Liver (tissue), 6 donors: ENCODE measurements at regions not wholly inside any gene's neighbourhood (a gene's known extent, or its start where the extent isn't known, plus 50 kb on each side); places are given as distances from the start of the nearest gene placed in this dataset.
"Not testable (repeated sequence)": the region's sequence is repeated elsewhere in the genome, so short reads cannot be mapped to it uniquely, and the experiment has no call there.

ENCODE experiments used
- DNase-seq: peaks from one replicate; pipeline ENCODE4 v3.0.0-alpha.2; 2017; ENCODE audit warnings: low spot score
- H3K27ac ChIP-seq, 2 donors: one replicate each; pipeline ENCODE4 v1.7.0; 2013; ENCODE audit warnings: inconsistent platforms in 2 of 2, low read length in 2 of 2, control low read depth in 1 of 2, low read depth in 1 of 2, mild to moderate bottlenecking in 1 of 2
- H3K27me3 ChIP-seq, 4 donors: one replicate each; pipeline versions ENCODE4 v1.6.1 to v1.7.0; 2013; ENCODE audit warnings: low read length in 3 of 4, inconsistent platforms in 1 of 4, mild to moderate bottlenecking in 1 of 4, moderate library complexity in 1 of 4; ENCODE audit not compliant: control insufficient read depth in 4 of 4, insufficient read depth in 4 of 4
- H3K36me3 ChIP-seq, 4 donors: one replicate each; pipeline versions ENCODE4 v1.6.1 to v1.7.0; 2013; ENCODE audit warnings: low read length in 3 of 4, mild to moderate bottlenecking in 3 of 4, low read depth in 1 of 4, moderate library complexity in 1 of 4; ENCODE audit not compliant: control insufficient read depth in 4 of 4, insufficient read depth in 3 of 4
- H3K4me1 ChIP-seq, 4 donors: one replicate each; pipeline versions ENCODE4 v1.6.1 to v1.7.0; 2013; ENCODE audit warnings: low read length in 3 of 4, mild to moderate bottlenecking in 3 of 4, moderate library complexity in 1 of 4; ENCODE audit not compliant: control insufficient read depth in 4 of 4, insufficient read depth in 4 of 4
- H3K4me3 ChIP-seq, 3 donors: one replicate each; pipeline versions ENCODE4 v1.6.1 to v1.7.0; 2013; ENCODE audit warnings: low read length in 3 of 3, control low read depth in 1 of 3, low read depth in 1 of 3, mild to moderate bottlenecking in 1 of 3
- H3K9ac ChIP-seq, 2 donors: one replicate each; pipeline ENCODE4 v1.7.0; 2013; ENCODE audit warnings: low read length in 2 of 2, mild to moderate bottlenecking in 2 of 2, moderate library complexity in 2 of 2, control low read depth in 1 of 2, low read depth in 1 of 2
- H3K9me3 ChIP-seq, 4 donors: one replicate each; pipeline versions ENCODE4 v1.6.1 to v1.7.0; 2013; ENCODE audit warnings: low read length in 3 of 4; ENCODE audit not compliant: control insufficient read depth in 4 of 4
- WGBS: extraction: QIAGEN DNeasy Blood & Tissue Kit; methylation state at CpG from one replicate; pipeline ENCODE4 v1.1.7; 2013; 5-methylcytosine and 5-hydroxymethylcytosine counted together
- donor health status: healthy.
- donor health status: healthy.
- donor health status: healthy.

DNA sequence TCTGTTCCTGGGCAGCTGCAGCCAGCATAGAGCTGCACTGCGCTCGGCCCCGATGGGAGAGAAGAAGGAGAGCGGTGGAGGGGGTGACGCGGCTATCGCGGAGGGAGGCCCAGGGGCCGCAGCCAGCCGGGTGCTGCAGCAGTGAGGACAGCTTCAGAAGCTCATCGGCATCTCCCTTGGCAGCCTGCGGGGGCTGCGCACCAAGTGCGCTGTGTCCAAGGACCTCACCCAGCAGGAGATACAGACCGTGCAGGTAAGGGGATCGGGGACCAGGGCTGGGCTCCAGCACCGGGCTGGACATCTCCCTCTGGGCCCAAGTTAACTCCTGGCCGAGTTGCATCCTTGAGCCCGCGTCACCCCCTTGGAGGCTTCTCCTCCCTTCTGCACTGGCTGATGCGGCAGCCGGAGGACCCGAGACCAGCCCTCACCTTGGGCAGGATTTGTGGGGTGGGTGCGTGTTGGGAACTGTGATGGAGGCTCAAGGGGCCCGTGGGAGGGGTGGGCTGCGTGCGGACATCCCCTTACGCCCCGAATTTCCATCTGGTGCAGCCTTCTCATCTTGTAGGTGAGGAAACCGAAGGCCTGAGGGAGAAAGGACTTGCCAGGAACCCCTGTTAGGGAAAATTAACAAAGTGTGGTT is 3934.9 kb downstream of the SRGAP2C start:
- H3K27me3 ChIP-seq, H3K9ac ChIP-seq, H3K4me1 ChIP-seq, H3K27ac ChIP-seq, H3K4me3 ChIP-seq, DNase-seq, H3K36me3 ChIP-seq: not testable (repeated sequence)
- 68% methylated on average over 30 of the region's 30 CpGs for WGBS
- H3K9me3 ChIP-seq = peaks cover 0 to 11% (median under 1%) of the 10 kb centered on the region in 4 donors

DNA sequence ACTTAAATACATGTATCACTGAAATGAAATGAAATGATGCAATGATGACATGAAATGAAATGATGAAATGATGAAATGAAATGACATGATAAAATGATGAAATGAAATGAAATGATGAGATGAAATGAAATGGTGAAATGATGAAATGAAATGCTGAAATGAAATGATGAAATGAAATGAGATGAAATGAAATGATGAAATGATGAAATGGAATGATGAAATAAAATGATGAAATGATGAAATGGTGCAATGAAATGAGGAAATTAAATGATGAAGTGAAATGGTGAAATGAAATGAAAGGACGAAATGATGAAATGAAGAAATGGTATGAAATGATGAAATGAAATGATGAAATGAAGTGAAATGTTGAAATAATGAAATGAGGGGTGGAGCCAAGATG is 3937.8 kb downstream of the SRGAP2C start:
- WGBS = 54% methylated on average over 1 of the region's 1 CpG
- H3K36me3 ChIP-seq, DNase-seq, H3K9ac ChIP-seq, H3K27me3 ChIP-seq, H3K27ac ChIP-seq, H3K4me3 ChIP-seq, H3K4me1 ChIP-seq: not testable (repeated sequence)
- H3K9me3 ChIP-seq = peaks cover 0 to 11% (median under 1%) of the 10 kb centered on the region in 4 donors
